H1 (cell line): ENCODE measurements at regions not wholly inside any gene's neighbourhood (a gene's known extent, or its start where the extent isn't known, plus 50 kb on each side); places are given as distances from the start of the nearest gene placed in this dataset.

ENCODE experiments used
- CTBP2 ChIP-seq: IDR thresholded peaks from 2 replicates; pipeline ENCODE4 v1.7.0; 2011; ENCODE audit warnings: borderline replicate concordance, mild to moderate bottlenecking, moderate library complexity, mixed read lengths, low read length; ENCODE audit not compliant: insufficient read depth, insufficient read length
- PHF8 ChIP-seq: fragments of 200-600 bp; sonication (generic); conservative IDR thresholded peaks from 2 replicates; pipeline ENCODE4 v1.7.1; 2012; ENCODE audit warnings: low read depth, mild to moderate bottlenecking, inconsistent platforms, low read length, moderate library complexity
- RFX5 ChIP-seq: IDR thresholded peaks from 2 replicates; pipeline ENCODE4 v1.6.1; 2011; ENCODE audit warnings: low read depth, low read length, improper control_type of control experiment, borderline replicate concordance
- RXRA ChIP-seq: IDR thresholded peaks from 2 replicates; pipeline ENCODE4 v1.6.1; 2011; ENCODE audit warnings: low read depth, mild to moderate bottlenecking, low read length, moderate library complexity; ENCODE audit not compliant: insufficient read depth
- SP2 ChIP-seq: IDR thresholded peaks from 2 replicates; pipeline ENCODE4 v1.6.1; 2012; ENCODE audit warnings: mild to moderate bottlenecking, low read length, inconsistent platforms
- ZNF274 ChIP-seq: IDR thresholded peaks from 2 replicates; pipeline ENCODE4 v1.7.0; 2012; ENCODE audit warnings: low read length, borderline replicate concordance; ENCODE audit errors: extremely low read depth

- TF ChIP-seq CTBP2 (no peak), SP2 (no peak), RFX5 (no peak), RXRA (no peak), ZNF274 (no peak), PHF8 (no peak)
Observed at GRCh38 chr6:14819840-14820420, 425.9 kb upstream of the JARID2 start (continued).
